C4-2B (cell line): ENCODE measurements at regions not wholly inside any gene's neighbourhood (a gene's known extent, or its start where the extent isn't known, plus 50 kb on each side); places are given as distances from the start of the nearest gene placed in this dataset.

ENCODE experiments used
- CTCF ChIP-seq: fragments of 450-650 bp; conservative IDR thresholded peaks from 2 replicates; pipeline ENCODE4 v1.5.1; 2017; ENCODE audit warnings: mild to moderate bottlenecking
- ZFX ChIP-seq: fragments of 450-650 bp; IDR thresholded peaks from 2 replicates; pipeline ENCODE4 v1.6.1; 2017

DNA sequence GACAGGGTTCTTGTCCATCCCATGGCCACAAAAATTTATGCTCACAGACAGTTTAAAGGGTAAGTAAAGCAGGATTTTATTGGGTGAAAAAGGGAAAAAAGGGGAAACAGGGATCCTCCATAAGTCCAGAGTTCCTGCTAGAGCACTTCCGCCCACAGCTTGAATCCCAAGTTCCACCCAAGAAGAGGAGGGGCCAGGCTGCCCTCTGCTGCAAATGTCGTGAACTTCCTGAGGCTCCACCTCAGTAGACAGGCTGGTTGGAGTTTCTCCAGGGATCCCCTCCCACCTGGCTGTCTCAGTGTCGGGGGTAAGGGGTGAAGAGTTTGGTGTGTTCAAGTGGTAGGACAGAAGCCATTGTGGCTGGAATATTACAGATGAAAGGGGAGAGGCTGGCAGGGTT lies 275.0 kb upstream of the SGCD start:
- TF ChIP-seq CTCF (no peak), ZFX (no peak)
